CD4-positive, alpha-beta T cell treated with Interleukin-15 for 1 hour (primary cell): ENCODE measurements at regions not wholly inside any gene's neighbourhood (a gene's known extent, or its start where the extent isn't known, plus 50 kb on each side); places are given as distances from the start of the nearest gene placed in this dataset.
A peak's percentile ranks its signal among the peaks of the same experiment; 100 is the strongest.

Experiments
- DNase-seq: peaks from one replicate; pipeline ENCODE4 v3.0.0-alpha.2; 2020

GRCh38 chr3:43206632-43207031 is 79.7 kb upstream of the SNRK start:
- DNase-seq, result no peak

GRCh38 chr3:43206105-43206504 is 80.2 kb upstream of the SNRK start:
- no peak for DNase-seq

- DNase-seq, result no peak
These were observed 83.3 kb upstream of the SNRK start for GRCh38 chr3:43203022-43203421.

- no peak for DNase-seq
These were observed 84.8 kb upstream of the SNRK start for GRCh38 chr3:43201581-43201980.

GRCh38 chr3:43199645-43200306 is 86.6 kb upstream of the SNRK start:
- DNase-seq, result no peak

- DNase-seq, result no peak
These were observed 87.3 kb upstream of the SNRK start for GRCh38 chr3:43198791-43199644.

GRCh38 chr3:43198301-43198700 is 88.0 kb upstream of the SNRK start:
- no peak for DNase-seq

GRCh38 chr3:43197181-43197580 is 89.2 kb upstream of the SNRK start:
- no peak for DNase-seq

- no peak for DNase-seq
These were observed 89.6 kb upstream of the SNRK start for GRCh38 chr3:43196721-43197120.

- DNase-seq, result no peak
These were observed 89.2 kb upstream of the POMGNT2 start for GRCh38 chr3:43195115-43195498.

- DNase-seq, result peak; percentile 53
These were observed 88.7 kb upstream of the POMGNT2 start for GRCh38 chr3:43194490-43195114.

- DNase-seq, result no peak
These were observed 88.2 kb upstream of the POMGNT2 start for GRCh38 chr3:43194069-43194468.

- DNase-seq, result no peak
These were observed 86.1 kb upstream of the POMGNT2 start for GRCh38 chr3:43192028-43192427.

- DNase-seq, result no peak
These were observed 85.2 kb upstream of the POMGNT2 start for GRCh38 chr3:43191116-43191515.

GRCh38 chr3:43190670-43191069 is 84.8 kb upstream of the POMGNT2 start:
- DNase-seq, result no peak

- no peak for DNase-seq
These were observed 82.1 kb upstream of the POMGNT2 start for GRCh38 chr3:43187836-43188479.

- no peak for DNase-seq
These were observed 80.1 kb upstream of the POMGNT2 start for GRCh38 chr3:43185983-43186314.

GRCh38 chr3:43185274-43185982 is 79.5 kb upstream of the POMGNT2 start:
- no peak for DNase-seq

GRCh38 chr3:43183456-43183855 is 77.6 kb upstream of the POMGNT2 start:
- DNase-seq, result no peak

- peak; percentile 35 for DNase-seq
These were observed 75.4 kb upstream of the POMGNT2 start for GRCh38 chr3:43181202-43181821.

GRCh38 chr3:43180694-43181093 is 74.8 kb upstream of the POMGNT2 start:
- no peak for DNase-seq

GRCh38 chr3:43180027-43180426 is 74.1 kb upstream of the POMGNT2 start:
- peak; percentile 61 for DNase-seq
